Upper lobe of right lung (tissue), 1 donor: ENCODE measurements at regions not wholly inside any gene's neighbourhood (a gene's known extent, or its start where the extent isn't known, plus 50 kb on each side); places are given as distances from the start of the nearest gene placed in this dataset.

Experiments
- ATAC-seq: fragments of 200-7000 bp; cut with Tn5 transposase; one replicate; pipeline ENCODE4 v1.9.1; 2020; ENCODE audit warnings: mild to moderate bottlenecking, moderate library complexity
- DNase-seq: peaks from one replicate; pipeline ENCODE4 v3.0.0-alpha.2; 2020
- H3K27ac ChIP-seq: fragments of 200-600 bp; one replicate; pipeline ENCODE4 v1.8.0; 2022
- H3K27me3 ChIP-seq: fragments of 200-600 bp; one replicate; pipeline ENCODE4 v1.8.0; 2022; ENCODE audit warnings: mild to moderate bottlenecking
- H3K36me3 ChIP-seq: fragments of 200-600 bp; one replicate; pipeline ENCODE4 v1.8.0; 2022
- H3K4me1 ChIP-seq: fragments of 200-600 bp; one replicate; pipeline ENCODE4 v1.8.0; 2022
- H3K4me3 ChIP-seq: fragments of 200-600 bp; one replicate; pipeline ENCODE4 v1.8.0; 2022; ENCODE audit warnings: mild to moderate bottlenecking
- H3K9me3 ChIP-seq: fragments of 200-600 bp; one replicate; pipeline ENCODE4 v1.8.0; 2022
- CTCF ChIP-seq: fragments of 200-600 bp; IDR thresholded peaks from one replicate; pipeline ENCODE4 v1.8.0; 2022; ENCODE audit warnings: antibody characterized with exemption
- intact Hi-C: fragments of 100-400 bp; cut with DNase I; formaldehyde crosslinking; loops from one replicate; pipeline ENCODE4 v1.11.0; 2022
- donor health status: DM: no; HTN: yes; CAD: no; lungs with severe emphysema.

GRCh38 chr6:14202947-14203346, 85.4 kb downstream of the CD83 start:
- Histone ChIP-seq H3K9me3 (no peaks in the 10 kb centered on the region), H3K27ac (no peak overlapping the region), H3K36me3 (no peaks in the 10 kb centered on the region), H3K4me1 (no peaks in the 10 kb centered on the region), H3K27me3 (no peaks in the 10 kb centered on the region), H3K4me3 (no peak overlapping the region)
- DNase-seq (no peak), ATAC-seq (no peak)
- intact Hi-C loops = no loop called here
- no peak for TF ChIP-seq CTCF

DNA sequence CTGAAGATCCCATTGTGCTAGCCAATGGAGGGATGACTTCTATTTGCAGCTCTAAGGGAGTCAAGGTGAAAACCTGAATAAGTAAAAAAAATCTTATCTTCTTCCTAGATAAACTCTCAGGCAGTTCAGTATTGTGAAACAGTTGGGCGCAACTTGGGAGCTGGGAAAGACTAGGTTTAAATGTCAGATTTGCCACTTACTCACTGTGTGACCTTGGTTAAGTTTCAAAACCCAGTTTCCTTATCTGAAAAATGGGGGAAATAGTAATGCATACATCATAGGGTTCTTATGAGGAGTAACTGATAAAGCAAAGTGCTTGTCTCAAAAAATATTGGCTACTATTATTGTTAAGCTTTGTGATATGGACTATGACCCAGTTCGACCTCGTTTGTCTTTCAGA, 88.8 kb downstream of the CD83 start:
- DNase-seq (no peak), ATAC-seq (no peak)
- Histone ChIP-seq H3K27ac (no peak overlapping the region), H3K36me3 (no peaks in the 10 kb centered on the region), H3K4me1 (peaks cover 1% of the 10 kb centered on the region), H3K27me3 (no peaks in the 10 kb centered on the region), H3K4me3 (no peak overlapping the region), H3K9me3 (no peaks in the 10 kb centered on the region)
- no peak for TF ChIP-seq CTCF
- intact Hi-C loops = no loop called here

DNA sequence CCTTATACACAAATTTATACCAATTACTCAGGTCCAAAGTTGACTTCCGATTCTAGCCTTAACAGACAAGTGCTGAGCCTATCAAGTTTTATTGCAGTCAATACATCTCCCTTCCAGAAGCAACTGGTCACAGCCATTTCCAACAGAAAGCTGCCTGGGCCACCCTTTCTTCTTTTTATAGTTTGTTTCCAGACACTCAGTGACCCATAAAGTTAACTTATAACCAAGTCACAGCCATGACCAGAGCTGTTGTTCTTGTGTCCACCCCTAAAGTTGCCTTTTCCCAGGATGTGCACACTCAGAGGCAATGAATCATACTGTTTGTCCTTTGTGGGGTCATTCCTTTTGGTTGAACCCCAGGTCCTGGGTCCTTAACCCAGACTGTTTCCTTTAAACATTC, 89.9 kb downstream of the CD83 start:
- TF ChIP-seq CTCF = no peak
- intact Hi-C loops = no loop called here
- peaks cover 8% of the 10 kb centered on the region for H3K4me1 ChIP-seq
- H3K9me3 ChIP-seq = no peaks in the 10 kb centered on the region
- no peak overlapping the region for H3K27ac ChIP-seq
- no peak for DNase-seq
- no peak overlapping the region for H3K4me3 ChIP-seq
- H3K27me3 ChIP-seq = no peaks in the 10 kb centered on the region
- ATAC-seq = no peak
- no peaks in the 10 kb centered on the region for H3K36me3 ChIP-seq

- ATAC-seq (no peak), DNase-seq (no peak)
- Histone ChIP-seq H3K4me3 (no peak overlapping the region), H3K4me1 (peaks cover 8% of the 10 kb centered on the region), H3K36me3 (no peaks in the 10 kb centered on the region), H3K9me3 (no peaks in the 10 kb centered on the region), H3K27me3 (no peaks in the 10 kb centered on the region), H3K27ac (no peak overlapping the region)
- intact Hi-C loops = no loop called here
- TF ChIP-seq CTCF = no peak
Observed at GRCh38 chr6:14209000-14209399, 91.4 kb downstream of the CD83 start.

DNA sequence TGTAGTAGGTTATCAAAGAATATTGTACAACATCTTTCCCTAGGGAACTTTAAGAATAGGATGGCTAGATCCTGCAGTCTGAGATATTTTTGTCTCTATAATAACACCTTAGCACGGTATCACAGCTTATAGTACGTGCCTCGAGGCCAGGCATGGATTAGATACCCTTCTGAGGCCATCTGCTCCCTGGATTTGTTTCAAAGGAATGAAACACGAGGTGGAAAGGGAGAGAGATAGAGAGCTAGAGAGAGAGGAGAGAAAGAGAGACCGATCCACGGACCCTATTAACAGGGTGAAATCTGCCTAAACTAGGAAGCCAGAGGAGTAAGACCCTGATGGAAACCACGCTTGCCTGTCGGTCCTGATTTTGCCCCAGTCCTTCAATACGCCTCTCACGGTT, 92.5 kb downstream of the CD83 start:
- ATAC-seq (no peak), DNase-seq (no peak)
- no peak overlapping the region for H3K4me3 ChIP-seq
- no peak for TF ChIP-seq CTCF
- H3K4me1 ChIP-seq = peaks cover 8% of the 10 kb centered on the region
- H3K9me3 ChIP-seq = no peaks in the 10 kb centered on the region
- intact Hi-C loops = no loop called here
- H3K36me3 ChIP-seq = no peaks in the 10 kb centered on the region
- H3K27ac ChIP-seq = no peak overlapping the region
- no peaks in the 10 kb centered on the region for H3K27me3 ChIP-seq
